Esophagus mucosa (tissue), 1 donor: ENCODE measurements at regions not wholly inside any gene's neighbourhood (a gene's known extent, or its start where the extent isn't known, plus 50 kb on each side); places are given as distances from the start of the nearest gene placed in this dataset.
"Not testable (repeated sequence)": the region's sequence is repeated elsewhere in the genome, so short reads cannot be mapped to it uniquely, and the experiment has no call there.

Source experiments
- ATAC-seq: fragments of 200-7000 bp; cut with Tn5 transposase; one replicate; pipeline ENCODE4 v1.9.1; 2020
- donor health status: DM: yes; HTN: yes; CAD: no.

DNA sequence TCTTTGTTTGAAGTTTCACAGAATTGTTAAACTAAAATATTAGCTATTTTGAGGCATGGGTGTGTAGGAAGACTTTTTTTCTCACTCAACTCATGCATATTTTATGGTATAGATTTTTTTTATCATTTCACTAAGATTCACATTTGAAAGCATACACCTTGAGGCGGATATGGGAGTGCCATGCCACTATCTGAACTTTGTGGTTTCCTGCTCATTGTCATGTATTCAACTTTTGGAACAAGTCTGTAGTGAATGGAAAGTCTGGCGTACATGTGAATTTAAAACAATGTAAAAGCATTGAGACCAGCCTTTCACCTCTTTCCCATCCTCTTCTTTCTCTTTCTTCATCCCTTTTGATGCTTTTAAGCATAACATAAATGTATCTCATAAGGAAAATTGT, 147.9 kb downstream of the TPBG start:
- no peak for ATAC-seq

DNA sequence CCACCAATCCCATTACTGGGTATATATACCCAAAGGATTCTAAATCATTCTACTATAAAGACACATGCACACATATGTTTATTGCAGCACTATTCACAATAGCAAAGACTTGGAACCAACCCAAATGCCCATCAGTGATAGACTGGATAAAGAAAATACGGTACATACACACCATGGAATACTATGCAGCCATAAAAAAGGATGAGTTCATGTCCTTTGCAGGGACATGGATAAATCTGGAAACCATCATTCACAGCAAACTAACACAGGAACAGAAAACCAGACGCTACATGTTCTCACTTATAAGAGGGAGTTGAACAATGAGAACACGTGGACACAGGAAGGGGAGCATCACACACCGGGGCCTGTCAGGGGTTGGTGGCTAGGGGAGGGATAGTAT, 154.3 kb downstream of the TPBG start:
- ATAC-seq, result not testable (repeated sequence)

DNA sequence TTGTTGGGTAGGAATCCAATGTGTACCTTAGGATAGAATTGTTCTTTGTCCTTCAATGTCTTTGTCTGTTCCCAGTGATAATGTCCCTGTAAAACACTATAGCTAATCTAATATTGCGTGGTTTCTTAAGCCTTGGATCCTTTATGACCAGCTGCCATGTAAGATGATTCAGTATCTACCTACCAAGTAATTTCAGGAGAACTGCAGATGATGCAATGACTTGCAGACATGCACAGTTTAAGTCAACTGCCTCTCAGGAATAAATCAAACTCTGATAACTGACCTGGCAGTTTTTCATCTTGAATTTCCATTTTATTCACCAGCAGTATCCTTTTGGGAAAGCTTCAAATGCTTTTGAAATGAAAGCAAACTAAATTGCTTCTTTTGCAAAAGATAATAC, 157.8 kb downstream of the TPBG start:
- ATAC-seq, result no peak

DNA sequence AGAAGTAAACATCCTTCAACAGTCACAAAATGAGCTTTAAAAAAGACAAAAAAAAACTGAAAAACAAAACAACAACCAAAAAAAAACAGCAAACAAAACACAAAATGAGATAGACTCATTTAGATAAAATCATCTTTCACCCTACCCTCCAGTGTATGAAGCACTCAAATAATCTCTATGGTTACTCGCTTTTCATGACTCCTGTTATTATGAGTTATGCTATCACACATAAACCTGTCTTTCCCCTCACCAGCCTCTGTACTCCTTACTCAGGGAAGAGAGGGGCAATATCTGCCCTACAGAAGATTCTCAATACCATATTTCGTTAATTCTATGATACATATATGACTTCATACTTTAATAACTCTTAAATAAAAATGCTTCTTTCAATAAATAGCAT, 158.2 kb downstream of the TPBG start:
- no peak for ATAC-seq

DNA sequence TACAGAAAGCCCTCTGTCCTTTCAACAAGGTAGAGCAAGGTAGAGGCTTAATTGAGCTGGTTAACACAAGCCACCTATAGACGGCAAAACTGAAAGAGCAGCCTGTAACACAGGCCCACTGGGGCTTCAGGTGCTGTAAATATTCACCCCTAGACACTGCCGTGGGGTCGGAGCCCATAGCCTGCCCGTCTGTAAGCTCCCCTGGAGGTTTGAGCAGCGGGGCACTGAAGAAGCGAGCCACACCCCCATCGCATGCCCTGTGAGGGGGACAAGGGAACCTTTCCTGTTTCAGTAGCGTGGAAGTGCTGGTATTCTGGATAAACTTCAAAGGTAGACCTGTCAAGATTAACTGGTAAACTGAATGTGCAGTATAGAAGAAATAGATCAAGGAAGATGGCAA, 160.4 kb downstream of the TPBG start:
- no peak for ATAC-seq

DNA sequence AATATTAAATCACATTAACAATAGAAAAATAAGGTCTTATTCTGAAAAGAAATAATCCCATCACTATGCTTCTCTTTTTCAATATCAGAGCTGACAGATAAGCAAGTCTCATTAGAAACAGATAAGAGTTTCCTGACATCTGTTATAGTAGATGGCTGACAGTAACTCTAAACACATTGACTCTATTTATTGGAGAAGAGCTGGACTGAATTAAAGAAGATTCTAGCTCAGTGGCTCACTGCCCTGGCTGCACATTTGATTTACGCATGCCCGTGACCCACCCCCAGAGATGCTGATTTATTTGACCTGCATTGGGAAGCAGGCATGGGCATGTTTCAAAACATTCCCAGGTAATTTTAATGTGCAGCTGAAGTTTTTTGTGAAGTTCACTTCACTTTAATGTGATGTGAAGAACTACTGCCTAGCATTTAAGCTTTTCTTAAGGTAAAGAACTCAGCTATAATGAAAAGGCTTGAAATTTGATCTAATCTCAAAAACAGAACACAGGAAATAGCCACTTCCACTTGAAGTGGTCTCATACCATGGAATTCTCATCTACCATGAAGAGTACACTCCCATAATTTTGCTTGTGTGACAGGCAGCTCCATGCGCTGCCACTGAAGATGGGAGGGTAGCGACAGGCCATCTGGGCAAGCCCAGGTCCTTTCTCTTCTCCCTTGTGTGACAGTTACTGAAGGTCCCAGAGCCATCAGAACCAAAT, 162.3 kb downstream of the TPBG start:
- no peak for ATAC-seq

DNA sequence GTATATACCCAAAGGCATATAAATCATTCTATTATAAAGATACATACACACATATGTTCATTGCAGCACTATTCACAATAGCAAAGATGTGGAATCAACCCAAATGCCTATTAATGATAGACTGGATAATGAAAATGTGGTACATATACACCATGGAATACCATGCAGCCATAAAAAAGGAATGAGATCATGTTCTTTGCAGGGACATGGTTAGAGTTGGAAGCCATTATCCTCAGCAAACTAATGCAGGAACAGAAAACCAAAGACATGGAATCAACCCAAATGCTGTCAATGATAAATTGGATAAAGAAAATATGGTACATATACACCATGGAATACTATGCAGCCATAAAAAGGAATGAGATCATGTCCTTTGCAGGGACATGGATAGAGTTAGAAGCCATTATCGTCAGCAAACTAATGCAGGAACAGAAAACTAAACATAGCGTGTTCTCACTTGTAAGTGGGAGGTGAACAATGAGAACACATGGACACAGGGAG, 166.4 kb downstream of the TPBG start:
- not testable (repeated sequence) for ATAC-seq

DNA sequence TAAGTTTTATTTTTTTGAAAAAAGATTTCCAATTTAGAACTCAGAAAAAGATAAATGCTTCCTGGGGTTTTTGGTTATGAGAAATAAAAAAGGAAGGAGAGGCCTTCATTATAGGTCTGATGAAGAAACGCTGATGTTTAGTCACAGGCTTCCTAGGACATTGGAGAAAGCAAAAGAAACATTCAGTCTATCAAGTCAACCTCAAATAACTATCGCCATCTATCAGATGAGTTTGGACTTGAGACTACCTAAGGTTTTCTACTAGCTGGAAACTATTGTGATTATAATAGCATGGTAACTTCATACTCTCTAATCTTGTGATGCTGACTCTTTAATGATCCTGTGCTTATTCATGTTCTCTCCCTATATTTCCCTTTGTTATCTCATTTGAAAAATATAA, 171.3 kb downstream of the TPBG start:
- ATAC-seq, result no peak

DNA sequence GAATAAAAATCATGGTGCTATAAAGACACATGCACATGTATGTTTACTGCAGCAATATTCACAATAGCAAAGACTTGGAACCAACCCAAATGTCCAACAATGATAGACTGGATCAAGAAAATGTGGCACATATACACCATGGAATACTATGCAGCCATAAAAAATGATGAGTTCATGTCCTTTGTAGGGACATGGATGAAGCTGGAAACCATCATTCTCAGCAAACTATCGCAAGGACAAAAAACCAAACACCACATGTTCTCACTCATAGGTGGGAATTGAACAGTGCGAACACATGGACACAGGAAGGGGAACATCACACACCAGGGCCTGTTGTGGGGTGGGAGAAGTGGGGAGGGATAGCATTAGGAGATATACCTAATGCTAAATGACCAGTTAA, 185.9 kb downstream of the TPBG start:
- ATAC-seq, result not testable (repeated sequence)

DNA sequence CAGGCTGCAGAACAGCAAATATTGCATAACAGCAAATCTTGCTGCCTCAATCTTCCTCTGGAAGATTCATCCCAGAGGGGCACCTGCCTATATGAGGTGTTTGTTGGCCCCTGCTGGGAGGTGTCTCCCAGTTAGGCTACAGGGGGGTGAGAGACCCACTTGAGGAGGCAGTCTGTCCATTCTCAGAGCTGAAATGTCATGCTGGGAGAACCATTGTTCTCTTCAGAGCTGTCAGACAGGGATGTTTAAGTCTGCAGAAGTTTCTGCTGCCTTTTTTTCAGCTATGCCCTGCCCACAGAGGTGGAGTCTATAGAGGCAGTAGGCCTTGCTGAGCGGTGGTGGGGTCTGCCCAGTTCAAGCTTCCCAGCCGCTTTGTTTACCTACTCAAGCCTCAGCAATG, 187.7 kb downstream of the TPBG start:
- peak; percentile 20 for ATAC-seq

DNA sequence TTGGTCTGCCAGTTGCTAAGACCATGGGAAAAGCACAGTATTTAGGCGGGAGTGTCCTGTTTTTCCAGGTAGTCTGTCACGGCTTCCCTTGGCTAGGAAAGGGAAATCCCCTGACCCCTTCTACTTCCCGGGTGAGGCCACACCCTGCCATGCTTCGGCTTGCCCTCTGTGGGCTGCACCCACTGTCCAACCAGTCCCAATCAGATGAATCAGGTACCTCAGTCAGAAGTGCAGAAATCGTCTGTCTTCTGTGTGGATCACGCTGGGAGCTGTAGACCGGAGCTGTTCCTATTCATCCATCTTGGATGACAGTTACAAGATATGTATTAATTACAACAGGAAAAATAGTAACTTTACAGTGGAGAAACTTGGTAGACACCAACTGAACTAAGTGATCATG, 188.2 kb downstream of the TPBG start:
- ATAC-seq, result peak; percentile 96

DNA sequence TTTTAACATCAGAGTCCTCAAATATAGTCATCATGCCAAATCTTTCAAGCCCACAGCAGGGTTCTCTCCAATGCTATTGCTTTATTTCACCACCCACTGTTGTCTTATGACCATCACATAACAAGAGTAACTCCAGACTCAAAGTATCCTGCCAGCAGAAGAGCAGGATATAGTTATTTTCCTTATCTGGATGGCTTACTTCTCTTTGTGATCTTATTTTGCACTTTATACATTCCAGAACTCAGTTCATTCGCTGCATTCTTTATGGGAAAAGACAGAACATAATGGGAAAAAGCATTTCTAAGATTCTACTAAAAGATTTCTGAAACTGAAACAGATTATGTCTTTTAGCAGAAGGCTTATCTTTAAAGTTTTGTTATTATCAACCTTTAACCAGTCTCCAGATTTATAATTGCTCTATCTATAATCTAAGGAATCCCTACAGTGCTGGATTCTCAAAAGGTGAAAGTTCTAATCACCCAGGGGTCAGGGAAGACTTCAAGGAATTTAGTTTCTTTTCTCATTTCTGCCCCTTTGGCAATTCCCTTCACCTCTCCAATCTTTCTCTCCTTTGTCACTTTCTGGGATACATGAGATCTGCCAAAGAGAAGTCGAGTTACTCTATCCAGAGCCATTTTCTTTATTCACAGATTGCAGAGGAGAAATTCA, 190.4 kb downstream of the TPBG start:
- ATAC-seq, result no peak

DNA sequence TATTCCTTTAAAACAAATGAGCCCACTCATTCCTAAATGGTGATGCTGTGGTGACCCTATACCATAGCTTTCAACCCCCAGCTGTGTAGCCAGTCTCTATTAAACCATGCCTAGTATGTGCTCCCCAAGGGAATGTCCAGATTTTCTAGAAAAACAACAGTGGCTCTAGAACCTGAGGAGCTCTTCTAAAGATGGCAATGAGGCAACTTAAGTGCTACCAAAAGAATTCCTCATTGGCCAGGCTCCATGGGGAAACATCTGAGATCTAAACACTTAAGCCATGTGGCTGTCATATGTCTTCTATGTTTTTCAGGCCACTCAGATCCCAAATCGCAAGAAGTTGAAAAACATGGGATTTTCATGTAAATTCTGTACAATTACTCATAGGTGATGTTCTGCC, 191.0 kb downstream of the TPBG start:
- ATAC-seq, result no peak

DNA sequence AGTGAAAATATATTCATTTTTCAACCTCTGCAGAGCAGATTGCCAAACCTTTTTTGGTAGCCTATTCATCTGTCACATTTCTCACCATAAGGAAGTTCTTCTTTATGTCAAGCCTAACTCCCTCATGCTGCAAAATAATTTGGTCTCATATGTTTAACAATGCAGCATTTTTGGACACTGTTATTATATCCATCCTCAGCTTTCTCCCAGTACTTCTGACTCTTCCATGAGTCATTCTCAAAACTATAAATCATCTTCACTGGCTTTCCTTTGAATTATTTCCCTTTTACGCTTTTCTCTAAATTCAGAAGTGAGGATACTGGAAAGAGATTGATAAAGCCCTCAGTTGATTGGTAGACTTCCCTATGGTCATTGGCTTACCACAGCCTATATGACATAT, 192.2 kb downstream of the TPBG start:
- ATAC-seq, result peak; percentile 67

DNA sequence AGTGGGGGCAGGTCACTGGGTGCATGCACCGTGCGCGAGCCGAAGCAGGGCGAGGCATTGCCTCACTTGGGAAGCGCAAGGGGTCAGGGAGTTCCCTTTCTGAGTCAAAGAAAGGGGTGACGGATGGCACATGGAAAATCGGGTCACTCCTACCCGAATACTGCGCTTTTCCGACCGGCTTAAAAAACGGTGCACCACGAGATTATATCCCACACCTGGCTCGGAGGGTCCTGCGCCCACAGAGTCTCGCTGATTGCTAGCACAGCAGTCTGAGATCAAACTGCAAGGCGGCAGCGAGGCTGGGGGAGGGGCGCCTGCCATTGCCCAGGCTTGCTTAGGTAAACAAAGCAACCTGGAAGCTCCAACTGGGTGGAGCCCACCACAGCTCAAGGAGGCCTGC, 194.9 kb downstream of the TPBG start:
- ATAC-seq, result not testable (repeated sequence)

DNA sequence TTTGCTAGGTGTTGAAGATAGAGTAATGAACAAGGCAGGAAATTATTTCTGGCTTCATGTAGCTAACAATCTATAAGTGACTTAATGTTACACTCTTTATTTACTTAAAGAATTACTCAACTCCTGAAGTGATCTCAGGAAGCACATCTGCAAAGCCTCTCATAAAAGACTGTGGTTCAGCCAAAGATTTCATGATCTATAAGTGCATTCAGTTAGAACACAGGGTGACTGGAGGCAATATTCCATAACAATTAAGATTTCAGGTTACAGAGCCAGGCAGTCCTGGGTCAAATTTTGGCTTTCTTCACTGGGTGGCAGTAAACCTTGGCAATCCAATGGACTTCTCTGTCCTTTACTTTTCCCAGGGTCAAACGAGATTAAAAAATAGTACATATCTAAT, 204.0 kb downstream of the TPBG start:
- ATAC-seq, result peak; percentile 59

DNA sequence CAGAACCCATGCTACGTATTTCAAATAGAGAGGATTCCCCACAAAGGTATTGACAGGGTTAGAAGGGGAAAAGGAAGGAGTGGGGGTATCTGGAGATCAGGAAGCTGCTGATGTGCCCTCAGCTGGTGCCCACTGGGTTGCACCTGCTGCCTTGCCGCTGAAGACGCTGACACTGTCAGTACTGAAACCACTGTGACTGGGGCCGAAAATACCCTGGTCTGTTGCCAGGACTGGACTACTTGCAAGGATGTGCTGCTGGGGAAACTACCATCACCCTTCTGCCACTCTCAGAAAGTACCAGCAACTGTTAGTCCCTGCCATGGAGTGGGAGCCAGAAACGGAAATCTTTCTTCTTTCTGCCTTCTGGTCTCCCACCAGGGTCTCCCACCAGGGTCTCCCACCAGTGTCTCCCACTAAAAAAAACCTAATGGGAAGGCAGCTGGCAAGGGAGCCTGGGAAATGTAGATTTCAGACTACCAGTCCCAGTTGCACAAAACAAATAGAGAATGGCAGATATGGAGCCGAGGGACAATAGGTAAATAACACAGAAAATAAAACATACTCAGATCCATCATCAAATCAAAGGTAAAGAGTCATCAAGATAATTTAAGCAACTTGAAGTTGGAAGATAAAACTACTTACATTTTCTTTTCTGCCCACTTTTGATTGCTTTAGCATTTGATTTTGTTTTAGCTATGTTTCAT, 204.8 kb downstream of the TPBG start:
- ATAC-seq, result no peak

DNA sequence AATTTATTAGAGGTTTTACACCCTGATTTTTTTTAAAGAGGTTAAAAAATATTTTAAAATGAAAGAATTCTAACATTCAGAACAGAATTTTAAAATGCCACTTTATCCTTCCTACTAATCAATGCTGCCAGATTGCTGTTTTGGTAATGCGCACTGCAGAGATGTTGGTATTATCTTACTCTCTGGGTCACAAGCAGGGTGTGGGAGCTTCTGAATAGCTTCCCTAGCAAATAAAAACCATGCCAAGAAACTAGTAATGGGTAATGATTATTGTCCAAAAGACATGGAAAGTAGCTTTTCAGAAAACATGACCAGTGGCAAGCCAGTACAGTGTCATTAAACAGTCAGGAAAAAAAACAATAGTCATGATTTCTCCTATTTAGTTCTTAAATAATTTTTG, 205.4 kb downstream of the TPBG start:
- ATAC-seq, result no peak

DNA sequence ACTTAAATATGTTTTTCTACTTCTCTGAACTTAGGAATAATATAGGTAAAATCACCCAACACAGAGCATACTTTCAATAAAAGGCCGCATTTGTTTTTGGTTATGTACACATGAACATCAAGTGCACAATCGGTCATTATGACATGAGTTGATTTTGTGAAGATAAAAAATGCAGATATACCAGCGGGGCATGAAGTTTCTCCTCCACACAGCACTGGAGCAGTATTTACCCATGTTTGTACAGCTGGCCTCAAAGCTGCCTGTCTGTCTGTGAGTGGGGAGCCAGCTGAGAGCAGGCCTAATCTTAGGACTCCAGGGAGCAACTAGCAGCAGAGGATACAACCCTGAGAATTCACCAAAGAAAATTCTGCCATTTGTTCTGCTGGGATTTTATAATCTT, 206.5 kb downstream of the TPBG start:
- ATAC-seq, result no peak

DNA sequence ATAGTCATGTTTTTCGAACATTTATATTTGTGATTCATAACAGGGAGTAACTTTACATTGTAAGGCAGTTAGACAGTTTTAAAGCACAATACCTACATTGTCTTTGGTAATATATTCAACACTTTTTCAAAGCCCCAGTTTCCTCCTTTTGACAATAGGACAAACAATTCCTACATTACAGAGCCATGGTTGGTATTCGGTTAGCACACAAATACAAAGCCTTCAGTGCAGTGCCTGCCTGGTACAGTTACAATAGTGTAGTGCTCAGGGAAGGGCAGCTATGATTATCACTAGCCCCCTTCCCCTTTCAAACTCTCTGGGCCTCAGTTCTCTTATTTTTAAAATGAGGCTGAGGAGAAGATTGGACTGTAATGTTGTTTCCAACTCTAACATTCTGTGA, 207.8 kb downstream of the TPBG start:
- no peak for ATAC-seq

DNA sequence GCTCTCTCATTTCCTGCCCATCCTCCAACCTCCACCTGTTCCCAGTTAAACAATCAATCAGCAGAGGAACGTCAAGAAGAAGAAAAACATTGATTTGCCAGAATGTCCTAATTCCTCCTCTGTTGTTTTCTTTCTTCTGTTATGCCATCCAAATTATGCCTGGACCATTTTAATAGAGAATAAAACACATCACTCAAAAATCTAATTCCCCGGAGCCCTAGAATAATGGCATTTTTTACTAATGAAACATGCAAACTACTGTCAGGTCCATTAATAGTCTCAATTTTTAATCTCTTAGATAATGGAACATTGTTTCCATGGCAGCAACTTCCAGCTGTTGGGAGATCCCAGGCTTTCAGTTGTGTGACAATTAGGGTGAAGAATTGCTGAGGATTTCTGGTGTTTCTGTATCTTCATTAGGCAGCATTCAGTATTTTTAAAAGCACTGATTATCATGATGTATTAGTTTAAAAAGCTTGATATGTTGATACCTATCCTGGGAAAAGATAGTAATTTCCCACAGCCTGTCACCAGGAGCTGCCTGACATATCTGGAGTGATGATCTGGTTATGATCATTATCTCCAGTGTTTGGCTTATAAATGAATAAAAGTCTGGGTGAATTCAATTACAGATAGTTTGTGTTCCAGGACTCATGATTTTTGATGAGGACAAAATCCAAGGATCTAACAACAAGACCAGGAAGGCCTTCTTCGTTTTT, 209.8 kb downstream of the TPBG start:
- no peak for ATAC-seq

DNA sequence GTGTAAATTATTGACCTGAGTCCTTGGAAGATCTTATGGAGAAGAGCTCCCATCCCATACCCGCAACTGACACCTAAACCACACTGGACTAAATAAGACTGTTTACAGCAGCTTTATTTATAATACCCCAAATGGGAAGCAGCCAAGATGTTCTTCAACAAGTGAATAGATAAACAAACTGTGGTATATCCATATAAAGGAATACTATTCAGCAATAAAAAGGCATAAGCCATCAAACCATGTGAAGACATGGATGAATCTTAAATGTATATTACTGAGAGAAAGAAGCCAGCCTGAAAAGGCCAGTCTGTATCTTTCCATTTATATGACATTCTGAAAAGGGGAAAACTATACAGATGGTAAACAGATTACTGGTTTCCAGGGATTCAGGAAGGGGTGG, 212.7 kb downstream of the TPBG start:
- ATAC-seq, result no peak

DNA sequence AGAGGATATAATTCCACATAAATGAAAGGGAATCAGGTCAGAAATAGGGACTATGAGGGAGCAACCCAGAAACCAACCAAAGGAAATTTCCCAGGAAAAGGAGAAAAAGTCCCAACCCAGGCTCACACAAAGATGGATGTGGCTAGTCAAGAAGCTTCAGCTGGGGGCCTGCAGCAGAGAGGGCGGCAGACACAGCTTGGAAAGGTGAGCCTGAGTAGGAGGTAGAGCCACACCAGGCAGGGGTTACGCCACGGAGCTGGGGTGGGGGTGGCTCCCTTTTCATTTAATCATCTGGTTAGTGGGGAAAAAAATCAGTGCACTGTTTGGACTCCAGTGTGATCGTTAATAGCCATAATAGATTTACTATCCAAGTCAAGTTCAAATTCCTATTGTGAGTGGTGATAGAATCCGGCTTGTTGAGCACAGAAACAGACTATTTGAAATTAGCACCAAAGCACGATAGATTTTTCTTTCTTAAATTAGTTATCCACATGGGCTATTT, 220.6 kb downstream of the TPBG start:
- no peak for ATAC-seq
